PC-3 (cell line): ENCODE measurements at regions not wholly inside any gene's neighbourhood (a gene's known extent, or its start where the extent isn't known, plus 50 kb on each side); places are given as distances from the start of the nearest gene placed in this dataset.
A peak's percentile ranks its signal among the peaks of the same experiment; 100 is the strongest.

Experiments used
- CTCF ChIP-seq: fragments of 300-600 bp; sonication (generic); conservative IDR thresholded peaks from 2 replicates; pipeline ENCODE4 v1.5.1; 2017; ENCODE audit warnings: antibody characterized with exemption, low read depth, mild to moderate bottlenecking, low read length
- EZH2 ChIP-seq: fragments of 300-600 bp; sonication (generic); IDR thresholded peaks from one replicate; pipeline ENCODE4 v1.6.1; 2017; ENCODE audit warnings: antibody characterized with exemption, mild to moderate bottlenecking, low read length; ENCODE audit not compliant: unreplicated experiment

- TF ChIP-seq CTCF, result peak; percentile 29; the same call in 1 of the 2 replicates
- TF ChIP-seq EZH2, result no peak
Observed at GRCh38 chr3:148202386-148202785, 495.3 kb upstream of the AGTR1 start.
